SW 1271 (cell line): ENCODE measurements at regions not wholly inside any gene's neighbourhood (a gene's known extent, or its start where the extent isn't known, plus 50 kb on each side); places are given as distances from the start of the nearest gene placed in this dataset.

Source experiments
- DNase-seq, 2 experiments: peaks; one replicate each; lab custom pipeline; 2025; lab: John Stamatoyannopoulos, UW

- DNase-seq: no peak
These were observed 96.6 kb upstream of the ADRA2C start for GRCh38 chr4:3669553-3669949.

- DNase-seq: no peak
These were observed 97.2 kb upstream of the ADRA2C start for GRCh38 chr4:3668825-3669552.

DNA sequence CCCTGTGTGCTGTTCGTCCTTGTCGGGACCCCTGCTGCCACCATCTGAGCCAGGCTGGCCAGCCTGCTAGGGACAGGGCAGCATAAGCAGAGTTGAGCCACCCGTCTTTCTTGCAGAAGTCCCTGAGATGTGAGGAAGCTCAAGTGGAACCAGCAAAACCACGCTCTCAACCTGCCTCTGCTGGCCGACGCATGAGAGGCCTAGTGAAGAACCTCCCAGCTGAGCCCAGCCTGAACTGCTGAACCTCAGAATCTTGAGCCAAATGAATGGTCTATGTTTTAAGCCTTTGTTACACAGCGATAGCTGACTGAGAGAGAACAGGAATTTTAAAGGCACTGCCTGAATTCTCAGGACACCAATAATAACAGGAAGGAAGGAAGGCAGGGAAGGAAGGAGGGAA, 98.9 kb upstream of the ADRA2C start:
- DNase-seq: no peak

DNA sequence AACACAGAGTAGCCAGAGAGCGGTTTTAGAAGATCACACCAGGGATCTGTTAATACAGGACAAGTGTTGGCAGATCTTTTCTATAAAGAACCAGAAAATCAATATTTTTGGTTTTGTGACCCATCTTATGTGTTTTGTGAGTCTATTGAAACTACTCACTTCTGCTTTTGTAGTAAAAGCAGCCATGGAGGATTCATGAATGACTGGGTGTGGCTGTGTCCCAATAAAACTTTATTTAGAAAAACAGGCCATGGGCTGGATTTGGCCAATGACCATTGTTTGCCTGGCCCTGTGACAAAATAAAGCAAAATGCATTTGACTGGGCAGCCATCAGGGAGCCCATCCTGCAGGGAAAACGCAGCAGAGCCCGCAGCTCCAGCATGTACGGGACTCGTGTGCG, 99.9 kb upstream of the ADRA2C start:
- DNase-seq: no peak

- no peak for DNase-seq
These were observed 100.8 kb upstream of the ADRA2C start for GRCh38 chr4:3665360-3665891.

GRCh38 chr4:3663791-3664190, 102.4 kb upstream of the ADRA2C start:
- no peak for DNase-seq

DNA sequence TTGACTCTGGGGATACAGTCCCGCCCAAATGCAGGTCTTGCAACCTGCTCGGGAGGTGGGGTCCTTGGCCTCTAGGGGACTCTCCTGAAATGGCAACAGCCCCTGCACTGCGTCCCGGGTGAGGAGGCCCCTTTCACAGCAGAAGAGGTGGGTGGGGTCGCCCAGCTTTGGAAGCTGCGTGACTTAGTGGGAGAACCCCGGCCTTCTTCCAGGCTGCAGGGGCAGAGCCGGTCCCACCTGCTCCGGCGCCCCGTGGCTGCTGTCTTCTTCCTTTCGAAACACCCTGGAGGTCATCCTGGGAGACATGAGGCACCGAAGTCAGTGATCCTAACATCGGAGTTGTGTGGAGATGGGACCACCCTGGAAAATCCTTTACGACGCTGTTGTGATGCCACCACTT, 103.7 kb upstream of the ADRA2C start:
- DNase-seq: no peak

- DNase-seq: no peak
These were observed 104.2 kb upstream of the ADRA2C start for GRCh38 chr4:3661989-3662388.

DNA sequence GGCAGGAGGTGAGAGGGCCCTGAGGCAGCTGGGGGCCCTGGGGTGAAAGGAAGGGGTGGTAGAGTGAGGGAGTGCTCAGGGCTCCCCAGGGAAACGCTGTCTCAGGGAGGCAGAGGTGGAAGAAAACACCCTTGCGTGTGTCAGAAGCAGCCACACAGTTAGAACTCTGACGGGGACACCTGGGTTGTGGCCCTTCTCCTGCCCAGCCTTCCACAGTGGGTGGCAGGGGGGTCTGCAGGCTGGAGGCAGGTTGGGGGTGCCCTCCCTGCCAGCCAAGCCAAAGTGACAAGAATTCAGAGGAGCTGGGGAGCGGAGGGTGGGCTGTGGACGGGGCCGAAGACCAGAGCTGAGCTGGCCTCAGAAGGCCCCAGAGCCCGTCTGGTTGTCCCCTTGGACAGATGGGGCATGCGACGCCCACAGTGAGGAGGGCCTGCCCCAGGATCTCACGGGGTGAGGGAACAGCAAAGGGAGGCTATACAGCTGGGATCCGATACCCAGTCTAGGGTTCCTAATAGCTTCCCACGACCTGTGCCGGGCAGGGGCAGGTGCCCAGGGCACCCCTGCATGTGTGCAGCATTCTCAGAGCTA, 105.2 kb upstream of the ADRA2C start:
- no peak for DNase-seq

- DNase-seq: no peak
These were observed 105.9 kb upstream of the ADRA2C start for GRCh38 chr4:3660086-3660927.

GRCh38 chr4:3659131-3659530, 107.1 kb upstream of the ADRA2C start:
- DNase-seq: no peak

GRCh38 chr4:3658530-3658913, 107.7 kb upstream of the ADRA2C start:
- no peak for DNase-seq

DNA sequence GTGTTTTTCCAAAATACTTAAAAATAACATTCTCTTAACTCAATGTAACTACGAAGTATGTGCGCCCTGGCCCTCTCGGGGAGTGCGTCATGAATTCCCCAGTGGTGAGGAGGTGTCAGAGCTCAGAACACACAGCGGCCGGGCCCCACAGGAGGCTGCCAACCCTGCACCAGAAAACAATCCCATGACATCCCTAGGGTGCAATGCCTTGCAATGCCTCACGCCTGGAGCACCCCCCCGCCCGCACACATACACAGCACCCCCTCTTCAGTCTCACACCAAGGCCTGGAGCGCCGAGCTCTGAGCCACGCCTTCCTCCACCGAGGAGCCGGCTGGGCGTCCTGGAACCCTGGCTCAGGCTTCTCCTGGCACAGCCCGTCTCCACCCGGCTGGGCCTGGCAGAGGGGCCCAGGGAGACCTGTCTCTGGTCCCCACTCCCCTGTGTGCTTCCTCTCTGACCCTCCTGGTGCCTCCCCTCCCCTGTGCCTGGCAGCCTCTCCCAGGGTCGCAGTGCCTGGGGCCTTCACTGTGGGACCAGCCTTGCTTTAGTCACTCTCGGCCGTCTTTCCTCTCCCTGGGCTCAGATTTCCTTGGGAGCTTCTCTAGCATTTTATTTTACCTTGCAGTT, 108.2 kb upstream of the ADRA2C start:
- DNase-seq: no peak

DNA sequence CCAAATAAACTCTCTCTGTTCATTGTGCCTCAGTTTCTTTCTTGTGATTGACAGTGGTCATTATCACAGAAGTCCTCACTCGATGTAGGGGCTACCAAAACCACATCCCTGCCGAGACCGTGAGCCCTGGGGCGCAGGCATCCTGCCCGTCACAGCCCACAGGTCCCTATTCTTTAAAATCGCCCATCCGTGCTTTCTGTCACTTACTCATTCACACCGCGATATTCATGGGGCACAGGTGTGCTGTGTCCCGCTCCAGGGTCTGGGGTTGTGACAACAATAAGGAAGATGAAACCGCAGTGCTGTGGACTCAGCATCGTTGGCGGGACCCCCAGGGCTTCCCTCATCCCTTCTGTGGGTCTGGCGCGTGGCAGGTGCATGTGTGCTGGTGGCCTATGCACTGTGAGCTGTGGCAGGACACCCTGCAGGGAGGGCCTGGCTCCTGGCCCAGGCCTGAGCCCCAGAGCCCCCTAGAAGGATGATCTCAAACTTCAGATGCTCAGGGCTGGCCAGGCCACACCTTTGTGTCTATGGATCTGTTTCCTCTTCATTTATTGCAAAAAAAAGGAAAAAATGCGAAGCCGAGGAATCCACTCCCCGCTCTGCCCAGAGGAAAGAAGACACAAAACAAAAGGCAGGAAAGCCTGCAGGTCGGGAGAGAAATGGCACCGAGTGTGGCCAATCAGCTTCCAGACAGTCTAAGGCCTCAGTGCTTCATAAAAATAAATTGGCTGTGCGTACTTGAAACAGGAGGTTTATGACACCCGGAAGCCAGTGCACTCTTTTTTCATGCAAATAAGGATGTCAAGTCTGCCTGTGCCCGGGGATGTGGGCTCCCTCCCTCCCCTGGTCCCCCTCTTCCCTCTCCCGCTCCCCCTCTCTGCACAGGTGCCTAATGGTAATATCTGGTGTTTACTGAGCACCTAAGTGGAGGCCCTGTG, 109.5 kb upstream of the ADRA2C start:
- DNase-seq: no peak

- no peak for DNase-seq
These were observed 110.2 kb upstream of the ADRA2C start for GRCh38 chr4:3655963-3656362.

DNA sequence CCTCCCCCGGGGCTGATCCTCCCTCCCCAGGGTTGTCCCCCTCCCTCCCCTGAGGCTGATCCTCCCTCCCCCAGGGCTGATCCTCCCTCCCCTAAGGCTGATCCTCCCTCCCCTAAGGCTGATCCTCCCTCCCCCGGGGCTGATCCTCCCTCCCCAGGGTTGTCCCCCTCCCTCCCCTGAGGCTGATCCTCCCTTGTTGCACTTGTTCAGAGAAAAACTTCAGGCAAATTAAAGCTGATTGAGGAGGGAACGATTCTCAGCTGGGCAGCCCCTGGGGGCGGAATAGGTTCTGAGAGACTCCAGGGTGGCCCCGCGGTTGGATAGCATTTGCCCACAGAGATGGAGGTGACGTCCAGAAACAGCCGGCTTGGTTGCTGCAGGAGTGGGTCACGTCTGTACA, 110.7 kb upstream of the ADRA2C start:
- no peak for DNase-seq

DNA sequence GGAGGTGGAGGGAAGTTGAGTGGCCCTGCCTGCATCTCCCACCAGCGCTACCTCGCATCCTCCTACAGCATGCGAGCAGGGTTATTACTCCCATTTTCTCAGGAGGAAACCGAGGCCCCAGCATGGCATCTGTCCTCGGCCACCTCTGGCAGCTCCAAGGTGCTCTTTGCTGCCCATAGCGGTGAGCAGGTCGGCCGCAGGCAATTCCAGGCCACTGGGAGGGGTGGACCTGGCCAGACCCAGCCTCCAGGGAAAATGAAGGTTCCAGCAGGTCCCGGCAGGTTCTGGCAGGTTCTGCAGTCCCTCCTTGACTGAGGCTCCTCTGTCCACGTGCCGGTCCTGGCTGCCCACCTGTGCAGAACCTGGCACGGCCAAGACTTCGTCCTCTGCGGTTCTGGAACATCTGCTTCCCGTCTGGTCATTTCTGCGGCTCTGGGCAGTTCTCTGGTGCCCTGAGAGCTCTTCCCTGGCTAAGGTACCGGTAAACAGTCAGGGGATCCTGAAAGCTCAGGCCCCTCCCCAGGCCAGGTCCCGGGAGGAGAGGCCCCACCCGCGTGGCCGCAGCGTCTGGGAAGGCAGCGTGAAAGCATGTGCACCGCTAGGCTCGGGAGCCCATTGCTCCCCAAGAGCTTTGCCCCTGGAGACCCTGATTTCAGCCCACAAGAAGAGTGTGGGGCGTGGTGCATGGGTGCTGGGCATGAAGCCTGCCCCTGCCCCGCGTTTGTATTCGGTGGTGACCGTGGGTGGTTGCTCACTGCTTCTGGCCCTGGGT, 112.0 kb upstream of the ADRA2C start:
- no peak for DNase-seq

- no peak for DNase-seq
These were observed 113.6 kb upstream of the ADRA2C start for GRCh38 chr4:3652586-3652985.

- no peak for DNase-seq
These were observed 114.8 kb upstream of the ADRA2C start for GRCh38 chr4:3651267-3651845.

GRCh38 chr4:3649491-3649890, 116.7 kb upstream of the ADRA2C start:
- DNase-seq: no peak
